Gastroesophageal sphincter (tissue), 3 donors: ENCODE measurements at regions not wholly inside any gene's neighbourhood (a gene's known extent, or its start where the extent isn't known, plus 50 kb on each side); places are given as distances from the start of the nearest gene placed in this dataset.

Experiments used
- CTCF ChIP-seq, 4 experiments: fragments of 200-600 bp in 2 of 4; fragments of 450-650 bp in 2 of 4; sonication (generic) in 1 of 4; IDR thresholded peaks; one replicate each; pipeline ENCODE4 v1.5.1; 2017 to 2019; ENCODE audit warnings: antibody characterized with exemption in 4 of 4, mild to moderate bottlenecking in 2 of 4, moderate library complexity in 2 of 4
- EP300 ChIP-seq: sonication (generic); formaldehyde crosslinking; IDR thresholded peaks from one replicate; pipeline ENCODE4 v1.6.1; 2017; ENCODE audit warnings: antibody characterized with exemption, mild to moderate bottlenecking
- POLR2A ChIP-seq, 2 donors: fragments of 450-650 bp; IDR thresholded peaks; one replicate each; pipeline ENCODE4 v1.6.1; 2017; ENCODE audit warnings: antibody characterized with exemption in 2 of 2, mild to moderate bottlenecking in 2 of 2, moderate library complexity in 1 of 2
- POLR2AphosphoS5 ChIP-seq: sonication (generic); formaldehyde crosslinking; IDR thresholded peaks from one replicate; pipeline ENCODE4 v1.6.1; 2017; ENCODE audit warnings: antibody characterized with exemption

GRCh38 chr6:166722785-166723184 lies 95.7 kb upstream of the RPS6KA2 start:
- no peak for TF ChIP-seq POLR2AphosphoS5
- TF ChIP-seq CTCF (IDR thresholded peaks at IDR 0.05) = no peak
- no peak for TF ChIP-seq POLR2A (IDR thresholded peaks at IDR 0.05)
- TF ChIP-seq EP300 = no peak
